A549 (cell line): ENCODE measurements at regions not wholly inside any gene's neighbourhood (a gene's known extent, or its start where the extent isn't known, plus 50 kb on each side); places are given as distances from the start of the nearest gene placed in this dataset.
"Not testable (repeated sequence)": the region's sequence is repeated elsewhere in the genome, so short reads cannot be mapped to it uniquely, and the experiment has no call there.

Experiments
- ATAC-seq, 2 experiments: fragments of 200-7000 bp in 1 of 2; fragments of >200 bp in 1 of 2; cut with Nextera tagmentation in 1 of 2; cut with Tn5 transposase in 1 of 2; 3 replicates each; pipeline versions ENCODE4 v1.8.0 to v1.9.1; 2018 to 2020; ENCODE audit warnings: mild to moderate bottlenecking in 1 of 2, moderate library complexity in 1 of 2
- CTCF ChIA-PET: fragments of 300-600 bp; sonication (Branson Sonifier 250); formaldehyde crosslinking; extraction: SDS; loops from one replicate; lab custom pipeline; 2021; ENCODE audit warnings: antibody characterized with exemption, inconsistent platforms; lab: Yijun Ruan, JAX
- POLR2A ChIA-PET: fragments of 350-600 bp; formaldehyde crosslinking; extraction: SDS; loops from one replicate; lab custom pipeline; 2021; ENCODE audit warnings: antibody characterized with exemption, inconsistent platforms; lab: Yijun Ruan, JAX
- DNase-seq, 2 experiments: peaks; one replicate each; pipeline versions ENCODE4 v3.0.0 to v3.0.0-alpha.2; 2011 to 2016; ENCODE audit warnings: low read depth in 1 of 2, low spot score in 1 of 2
- FAIRE-seq: peaks from 2 replicates; lab custom pipeline; 2011; peaks lifted over from hg19 to GRCh38; lab: Jason Lieb, UNC
- H3K27ac ChIP-seq, 2 experiments: fragments of >200 bp; sonication (Bioruptor Twin); formaldehyde crosslinking; 3 replicates each; pipeline ENCODE4 v1.5.1; 2016 to 2017
- H3K4me1 ChIP-seq: fragments of >200 bp; sonication (Bioruptor Twin); formaldehyde crosslinking; 3 replicates; pipeline ENCODE4 v1.6.1; 2016
- H3K4me2 ChIP-seq: fragments of >200 bp; sonication (Bioruptor Twin); formaldehyde crosslinking; 3 replicates; pipeline ENCODE4 v1.6.1; 2016
- H3K4me3 ChIP-seq: fragments of >200 bp; sonication (Bioruptor Twin); formaldehyde crosslinking; 3 replicates; pipeline ENCODE4 v1.5.1; 2016
- H3K9me3 ChIP-seq: fragments of >200 bp; sonication (Bioruptor Twin); formaldehyde crosslinking; 3 replicates; pipeline ENCODE4 v1.6.1; 2016
- BCL3 ChIP-seq: fragments of >200 bp; sonication (Bioruptor Twin); formaldehyde crosslinking; IDR thresholded peaks from 3 replicates; pipeline ENCODE4 v1.6.1; 2016
- CBX2 ChIP-seq: fragments of 200-600 bp; sonication (generic); IDR thresholded peaks from 2 replicates; pipeline ENCODE4 v1.6.1; 2016; ENCODE audit warnings: low read depth, mild to moderate bottlenecking, borderline replicate concordance
- CEBPB ChIP-seq, 2 experiments: fragments of >200 bp in 1 of 2; sonication (Bioruptor Twin) in 1 of 2; formaldehyde crosslinking in 1 of 2; IDR thresholded peaks; 2 replicates each; pipeline ENCODE4 v1.6.1; 2012 to 2016
- E2F6 ChIP-seq: IDR thresholded peaks from 2 replicates; pipeline ENCODE4 v1.6.1; 2012; ENCODE audit warnings: low read depth, borderline replicate concordance
- FOSB ChIP-seq: fragments of 250-450 bp; sonication (Bioruptor Pico); IDR thresholded peaks from 2 replicates; pipeline ENCODE4 v1.5.0; 2020; ENCODE audit warnings: mild to moderate bottlenecking, moderate library complexity
- HDAC2 ChIP-seq: fragments of 200-600 bp; sonication (generic); IDR thresholded peaks from 2 replicates; pipeline ENCODE4 v1.6.1; 2016
- HES2 ChIP-seq: fragments of >200 bp; sonication (Bioruptor Twin); formaldehyde crosslinking; IDR thresholded peaks from 2 replicates; pipeline ENCODE4 v1.6.1; 2016
- HOXA7 ChIP-seq: fragments of 250-450 bp; sonication (Bioruptor Pico); IDR thresholded peaks from 2 replicates; pipeline ENCODE4 v1.5.0; 2020; ENCODE audit warnings: mild to moderate bottlenecking, moderate library complexity
- HOXB13 ChIP-seq: fragments of 250-450 bp; sonication (Bioruptor Pico); IDR thresholded peaks from 2 replicates; pipeline ENCODE4 v1.5.0; 2020; ENCODE audit warnings: low read depth, mild to moderate bottlenecking, moderate library complexity
- JUNB ChIP-seq: fragments of >200 bp; sonication (Bioruptor Twin); formaldehyde crosslinking; IDR thresholded peaks from 2 replicates; pipeline ENCODE4 v1.6.1; 2016
- MAZ ChIP-seq: fragments of 150-350 bp; IDR thresholded peaks from 2 replicates; pipeline ENCODE4 v1.6.1; 2014; ENCODE audit warnings: antibody characterized with exemption, low read depth, low read length, borderline replicate concordance
- MYC ChIP-seq: IDR thresholded peaks from 2 replicates; pipeline ENCODE4 v1.6.1; 2012; ENCODE audit warnings: mild to moderate bottlenecking, inconsistent platforms, low read length, improper control_type of control experiment, borderline replicate concordance
- NR3C1 ChIP-seq: fragments of >200 bp; sonication (Bioruptor Twin); formaldehyde crosslinking; IDR thresholded peaks from 3 replicates; pipeline ENCODE4 v1.6.1; 2017
- RFX5 ChIP-seq: fragments of 450-650 bp; IDR thresholded peaks from 2 replicates; pipeline ENCODE4 v1.7.1; 2014; ENCODE audit warnings: antibody characterized with exemption, mild to moderate bottlenecking, moderate library complexity
- SREBF2 ChIP-seq: fragments of 450-650 bp; IDR thresholded peaks from 2 replicates; pipeline ENCODE4 v1.6.1; 2014; ENCODE audit warnings: mild to moderate bottlenecking, moderate library complexity
- TFCP2L1 ChIP-seq: fragments of 250-450 bp; sonication (Bioruptor Pico); IDR thresholded peaks from 2 replicates; pipeline ENCODE4 v1.5.0; 2021; ENCODE audit warnings: mild to moderate bottlenecking
- ZFP36 ChIP-seq: fragments of 450-650 bp; IDR thresholded peaks from 2 replicates; pipeline ENCODE4 v1.6.1; 2014; ENCODE audit warnings: borderline replicate concordance; ENCODE audit not compliant: partially characterized antibody
- WGBS: methylation state at CpG from one replicate; pipeline ENCODE4 v1.1.6; 2017; ENCODE audit errors: missing lambda C conversion rate; 5-methylcytosine and 5-hydroxymethylcytosine counted together
- TF ChIP-seq, protein P1 (sequence below): IDR thresholded peaks from 2 replicates; pipeline ENCODE4 v1.6.1; 2012
- TF ChIP-seq, protein P2 (sequence below): fragments of 150-350 bp; IDR thresholded peaks from 2 replicates; pipeline ENCODE4 v1.6.1; 2014; ENCODE audit warnings: low read depth, mild to moderate bottlenecking, low read length
- TF ChIP-seq, protein P3 (sequence below): fragments of 250-450 bp; sonication (Bioruptor Pico); IDR thresholded peaks from 2 replicates; pipeline ENCODE4 v1.5.0; 2021; ENCODE audit warnings: mild to moderate bottlenecking, moderate library complexity, borderline replicate concordance

GRCh38 chr6:4725136-4725760 is 51.0 kb upstream of the CDYL start:
- FAIRE-seq, POLR2A ChIA-PET, H3K9me3 ChIP-seq, DNase-seq, H3K27ac ChIP-seq, ATAC-seq, H3K4me3 ChIP-seq, H3K4me2 ChIP-seq: not testable (repeated sequence)
- CTCF ChIA-PET, result interaction anchor here (1.1 kb wide), 1 partner anchor 12 kb away, joined by 3 read pairs; no protein-coding TSS in a partner anchor
- 89% methylated on average over 10 of the region's 36 CpGs for WGBS
- H3K4me1 ChIP-seq, result peaks cover 11% of the 10 kb centered on the region; the same call in 1 of the 3 replicates

- POLR2A ChIA-PET, FAIRE-seq, ATAC-seq: not testable (repeated sequence)
These were observed 51.5 kb upstream of the CDYL start for GRCh38 chr6:4724727-4725126.

DNA sequence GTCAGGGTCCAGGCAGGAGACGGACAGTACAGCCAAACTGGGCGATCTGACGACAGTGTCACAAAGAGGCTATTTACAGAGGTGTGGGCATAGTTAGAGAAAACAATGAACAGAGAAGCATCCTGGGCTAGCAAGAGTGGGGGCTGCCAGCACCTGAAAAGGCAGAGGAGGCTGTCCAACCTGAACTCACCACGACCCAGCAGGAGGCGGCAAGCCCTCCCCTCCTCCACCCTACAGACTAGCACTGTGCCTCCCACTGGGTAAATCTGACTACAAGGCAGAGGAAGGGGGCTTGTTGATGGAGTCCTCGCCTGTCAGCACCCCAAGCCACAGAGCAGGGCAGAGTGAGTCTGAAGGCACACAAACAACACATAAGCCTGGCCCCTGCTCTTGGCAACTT is 52.8 kb upstream of the CDYL start:
- Histone ChIP-seq H3K9me3 (no peaks in the 10 kb centered on the region), H3K4me3 (no peak overlapping the region), H3K4me1 (peaks cover 11% of the 10 kb centered on the region; the same call in 1 of the 3 replicates), H3K27ac (no peak overlapping the region), H3K4me2 (no peak overlapping the region)
- no peak for ATAC-seq
- TF ChIP-seq TFCP2L1 (CRISPR knock-in tag), result no peak
- TF ChIP-seq, protein P1, sequence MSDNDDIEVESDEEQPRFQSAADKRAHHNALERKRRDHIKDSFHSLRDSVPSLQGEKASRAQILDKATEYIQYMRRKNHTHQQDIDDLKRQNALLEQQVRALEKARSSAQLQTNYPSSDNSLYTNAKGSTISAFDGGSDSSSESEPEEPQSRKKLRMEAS, result no peak
- no peak for TF ChIP-seq NR3C1
- TF ChIP-seq HOXB13 (CRISPR knock-in tag), result no peak
- no peak for TF ChIP-seq CEBPB (IDR thresholded peaks at IDR 0.05)
- TF ChIP-seq, protein P2, sequence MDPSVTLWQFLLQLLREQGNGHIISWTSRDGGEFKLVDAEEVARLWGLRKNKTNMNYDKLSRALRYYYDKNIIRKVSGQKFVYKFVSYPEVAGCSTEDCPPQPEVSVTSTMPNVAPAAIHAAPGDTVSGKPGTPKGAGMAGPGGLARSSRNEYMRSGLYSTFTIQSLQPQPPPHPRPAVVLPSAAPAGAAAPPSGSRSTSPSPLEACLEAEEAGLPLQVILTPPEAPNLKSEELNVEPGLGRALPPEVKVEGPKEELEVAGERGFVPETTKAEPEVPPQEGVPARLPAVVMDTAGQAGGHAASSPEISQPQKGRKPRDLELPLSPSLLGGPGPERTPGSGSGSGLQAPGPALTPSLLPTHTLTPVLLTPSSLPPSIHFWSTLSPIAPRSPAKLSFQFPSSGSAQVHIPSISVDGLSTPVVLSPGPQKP, result no peak
- no peak for TF ChIP-seq SREBF2
- no peak for TF ChIP-seq HOXA7 (CRISPR knock-in tag)
- no peak for TF ChIP-seq HDAC2
- no peak for DNase-seq
- no peak for FAIRE-seq
- CTCF ChIA-PET, result no interaction called here
- 79% methylated on average over 6 of the region's 6 CpGs for WGBS
- POLR2A ChIA-PET, result no interaction called here

More at GRCh38 chr6:4724727-4725126, 51.5 kb upstream of the CDYL start:
- H3K4me2 ChIP-seq, H3K27ac ChIP-seq, DNase-seq, H3K9me3 ChIP-seq, H3K4me3 ChIP-seq: not testable (repeated sequence)
- WGBS, result 83% methylated on average over 7 of the region's 7 CpGs
- CTCF ChIA-PET, result interaction anchor here (1.1 kb wide), 1 partner anchor 11 kb away, joined by 3 read pairs; no protein-coding TSS in a partner anchor
- peaks cover 11% of the 10 kb centered on the region; the same call in 1 of the 3 replicates for H3K4me1 ChIP-seq

GRCh38 chr6:4721368-4721767 is 54.8 kb upstream of the CDYL start:
- CTCF ChIA-PET, H3K4me1 ChIP-seq, H3K4me3 ChIP-seq, H3K27ac ChIP-seq, FAIRE-seq, POLR2A ChIA-PET, H3K9me3 ChIP-seq, DNase-seq, ATAC-seq, H3K4me2 ChIP-seq: not testable (repeated sequence)
- WGBS, result 95% methylated on average over 4 of the region's 4 CpGs

DNA sequence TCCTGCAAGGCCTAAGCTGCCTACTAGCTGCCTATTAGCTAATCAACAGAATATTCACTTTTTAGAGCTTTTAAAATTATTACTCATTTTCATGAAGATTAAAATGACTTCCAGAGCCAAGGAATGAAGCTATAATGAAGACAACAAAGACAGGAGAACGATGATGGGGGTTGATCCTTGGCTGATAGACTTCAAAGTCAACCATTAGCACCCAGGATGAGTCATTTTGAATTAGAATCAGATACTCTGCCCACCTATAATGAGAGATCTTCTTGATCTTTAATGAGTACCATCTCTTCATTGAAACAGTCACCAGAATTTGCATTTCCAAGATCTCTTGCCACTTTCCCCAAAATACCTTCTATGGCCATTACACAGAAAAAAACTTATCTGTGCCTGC is 56.7 kb upstream of the CDYL start:
- no peak for TF ChIP-seq RFX5
- TF ChIP-seq HOXA7 (CRISPR knock-in tag), result no peak
- no peak for TF ChIP-seq NR3C1
- TF ChIP-seq CEBPB (IDR thresholded peaks at IDR 0.05), result no peak
- TF ChIP-seq, protein P3, sequence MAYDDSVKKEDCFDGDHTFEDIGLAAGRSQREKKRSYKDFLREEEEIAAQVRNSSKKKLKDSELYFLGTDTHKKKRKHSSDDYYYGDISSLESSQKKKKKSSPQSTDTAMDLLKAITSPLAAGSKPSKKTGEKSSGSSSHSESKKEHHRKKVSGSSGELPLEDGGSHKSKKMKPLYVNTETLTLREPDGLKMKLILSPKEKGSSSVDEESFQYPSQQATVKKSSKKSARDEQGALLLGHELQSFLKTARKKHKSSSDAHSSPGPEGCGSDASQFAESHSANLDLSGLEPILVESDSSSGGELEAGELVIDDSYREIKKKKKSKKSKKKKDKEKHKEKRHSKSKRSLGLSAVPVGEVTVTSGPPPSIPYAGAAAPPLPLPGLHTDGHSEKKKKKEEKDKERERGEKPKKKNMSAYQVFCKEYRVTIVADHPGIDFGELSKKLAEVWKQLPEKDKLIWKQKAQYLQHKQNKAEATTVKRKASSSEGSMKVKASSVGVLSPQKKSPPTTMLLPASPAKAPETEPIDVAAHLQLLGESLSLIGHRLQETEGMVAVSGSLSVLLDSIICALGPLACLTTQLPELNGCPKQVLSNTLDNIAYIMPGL (CRISPR knock-in tag), result no peak
- TF ChIP-seq ZFP36, result no peak
- TF ChIP-seq JUNB, result no peak
- TF ChIP-seq MAZ, result no peak
- TF ChIP-seq CBX2, result no peak
- no peak for TF ChIP-seq FOSB (CRISPR knock-in tag)
- no peak for TF ChIP-seq MYC
- TF ChIP-seq HES2, result no peak
- TF ChIP-seq E2F6, result no peak
- TF ChIP-seq BCL3, result no peak
- H3K4me1 ChIP-seq, result no peaks in the 10 kb centered on the region
- 47% methylated on average over 1 of the region's 1 CpG for whole genome bisulfite sequencing
- H3K4me3 ChIP-seq, result no peak overlapping the region
- H3K27ac ChIP-seq, result no peak overlapping the region
- FAIRE-seq (no peak), ATAC-seq (no peak), DNase-seq (no peak)
- no peak overlapping the region for H3K4me2 ChIP-seq
- CTCF ChIA-PET, result interaction anchor here (0.6 kb wide), 1 partner anchor 85 kb away, joined by 4 read pairs; no protein-coding TSS in a partner anchor
- POLR2A ChIA-PET, result no interaction called here
- no peaks in the 10 kb centered on the region for H3K9me3 ChIP-seq
